Spleen (tissue), 11 donors: ENCODE measurements at regions not wholly inside any gene's neighbourhood (a gene's known extent, or its start where the extent isn't known, plus 50 kb on each side); places are given as distances from the start of the nearest gene placed in this dataset.

Experiments used
- DNase-seq: peaks from one replicate; pipeline ENCODE4 v3.0.0-alpha.2; 2020
- H3K27ac ChIP-seq, 8 donors: fragments of 200-600 bp; sonication (generic) in 7 of 8; 1 replicate in 4 of 8; 2 replicates in 4 of 8; pipeline versions ENCODE4 v1.5.0 to v1.8.0; 2016 to 2021; ENCODE audit warnings: inconsistent platforms in 4 of 8, mild to moderate bottlenecking in 4 of 8, moderate library complexity in 1 of 8
- H3K27me3 ChIP-seq, 7 donors: fragments of 200-600 bp; sonication (generic) in 6 of 7; replicated peaks in 1 of 7; 1 replicate in 4 of 7; 2 replicates in 3 of 7; pipeline versions ENCODE4 v1.5.0 to v1.8.0; 2016 to 2021; ENCODE audit warnings: inconsistent platforms in 3 of 7, mild to moderate bottlenecking in 1 of 7
- H3K36me3 ChIP-seq, 6 donors: fragments of 200-600 bp; sonication (generic) in 5 of 6; 1 replicate in 4 of 6; 2 replicates in 2 of 6; pipeline versions ENCODE4 v1.5.0 to v1.8.0; 2016 to 2021; ENCODE audit warnings: inconsistent platforms in 2 of 6
- H3K4me1 ChIP-seq, 6 donors: fragments of 200-600 bp; sonication (generic) in 5 of 6; 1 replicate in 3 of 6; 2 replicates in 3 of 6; pipeline versions ENCODE4 v1.5.0 to v1.8.0; 2016 to 2021; ENCODE audit warnings: inconsistent platforms in 3 of 6
- H3K4me3 ChIP-seq, 8 donors: fragments of 200-600 bp; sonication (generic) in 7 of 8; 1 replicate in 4 of 8; 2 replicates in 4 of 8; pipeline versions ENCODE4 v1.5.0 to v1.8.0; 2016 to 2021; ENCODE audit warnings: inconsistent platforms in 4 of 8, mild to moderate bottlenecking in 4 of 8, moderate library complexity in 2 of 8
- H3K9me3 ChIP-seq, 8 donors: fragments of 200-600 bp; sonication (generic) in 7 of 8; 1 replicate in 4 of 8; 2 replicates in 4 of 8; pipeline versions ENCODE4 v1.5.0 to v1.8.0; 2016 to 2021; ENCODE audit warnings: inconsistent platforms in 4 of 8
- POLR2A ChIP-seq, 3 donors: fragments of 450-650 bp; IDR thresholded peaks; one replicate each; pipeline ENCODE4 v1.5.1; 2017; ENCODE audit warnings: antibody characterized with exemption in 3 of 3, mild to moderate bottlenecking in 1 of 3
- POLR2AphosphoS5 ChIP-seq, 3 donors: sonication (generic); formaldehyde crosslinking; IDR thresholded peaks; one replicate each; pipeline ENCODE4 v1.5.1; 2017; ENCODE audit warnings: antibody characterized with exemption in 3 of 3
- WGBS, 5 donors: extraction: QIAGEN DNeasy Blood & Tissue Kit in 3 of 5; methylation state at CpG; one replicate each; pipeline versions ENCODE4 v1.1.5 to v1.1.7; 2013 to 2018; 5-methylcytosine and 5-hydroxymethylcytosine counted together
- intact Hi-C: fragments of 100-400 bp; cut with DNase I; formaldehyde crosslinking; loops from one replicate; pipeline ENCODE4 v1.15.0; 2023; ENCODE audit warnings: low total_unique reads
- TF ChIP-seq, protein P1 (sequence below), 11 experiments: fragments of 200-600 bp in 7 of 11; fragments of 450-650 bp in 4 of 11; sonication (generic) in 4 of 11; IDR thresholded peaks in 8 of 11; conservative IDR thresholded peaks in 3 of 11; 1 replicate in 7 of 11; 2 replicates in 4 of 11; pipeline versions ENCODE4 v1.4.0 to v1.8.0; 2016 to 2021; ENCODE audit warnings: antibody characterized with exemption in 11 of 11, inconsistent platforms in 4 of 11, mild to moderate bottlenecking in 1 of 11
- donor health status: healthy with polysubstance abuse.
- donor health status: DM: no; HTN: no; CAD: no; lungs with moderate emphysema.
- donor health status: DM: no; HTN: no; CAD: no.
- donor health status: Bipolar disorder and iron deficiency.
- donor health status: healthy.
- donor health status: DM: no; HTN: no; CAD: no.
- donor health status: DM: yes; HTN: yes; CAD: no.

DNA sequence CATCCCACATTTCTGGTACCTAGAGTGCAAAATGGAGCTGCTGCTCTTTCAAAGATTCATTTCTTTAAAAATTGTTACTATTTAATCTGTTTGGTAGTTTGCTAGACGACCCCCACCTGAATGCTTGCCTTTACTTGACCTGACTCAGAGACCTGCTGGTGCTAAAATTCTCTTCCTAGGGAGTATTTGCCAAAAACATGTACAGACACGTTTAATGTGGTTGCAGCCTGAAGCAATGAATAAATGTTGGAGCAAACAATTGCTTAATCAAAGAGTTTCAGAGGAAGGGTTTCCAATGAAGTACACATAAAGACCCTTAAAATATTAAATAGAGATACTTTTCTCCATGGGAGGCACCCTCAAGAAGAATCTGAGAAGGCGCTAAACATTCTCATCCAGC, 734.4 kb downstream of the CBLN2 start:
- TF ChIP-seq, protein P1, sequence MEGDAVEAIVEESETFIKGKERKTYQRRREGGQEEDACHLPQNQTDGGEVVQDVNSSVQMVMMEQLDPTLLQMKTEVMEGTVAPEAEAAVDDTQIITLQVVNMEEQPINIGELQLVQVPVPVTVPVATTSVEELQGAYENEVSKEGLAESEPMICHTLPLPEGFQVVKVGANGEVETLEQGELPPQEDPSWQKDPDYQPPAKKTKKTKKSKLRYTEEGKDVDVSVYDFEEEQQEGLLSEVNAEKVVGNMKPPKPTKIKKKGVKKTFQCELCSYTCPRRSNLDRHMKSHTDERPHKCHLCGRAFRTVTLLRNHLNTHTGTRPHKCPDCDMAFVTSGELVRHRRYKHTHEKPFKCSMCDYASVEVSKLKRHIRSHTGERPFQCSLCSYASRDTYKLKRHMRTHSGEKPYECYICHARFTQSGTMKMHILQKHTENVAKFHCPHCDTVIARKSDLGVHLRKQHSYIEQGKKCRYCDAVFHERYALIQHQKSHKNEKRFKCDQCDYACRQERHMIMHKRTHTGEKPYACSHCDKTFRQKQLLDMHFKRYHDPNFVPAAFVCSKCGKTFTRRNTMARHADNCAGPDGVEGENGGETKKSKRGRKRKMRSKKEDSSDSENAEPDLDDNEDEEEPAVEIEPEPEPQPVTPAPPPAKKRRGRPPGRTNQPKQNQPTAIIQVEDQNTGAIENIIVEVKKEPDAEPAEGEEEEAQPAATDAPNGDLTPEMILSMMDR (IDR thresholded peaks at IDR 0.05 in 8 of 11, conservative IDR thresholded peaks at IDR 0.05 in 3 of 11) = no peak
- no peak for TF ChIP-seq POLR2A (IDR thresholded peaks at IDR 0.05)
- TF ChIP-seq POLR2AphosphoS5 (IDR thresholded peaks at IDR 0.05) = no peak
- Histone ChIP-seq H3K27ac (no peak overlapping the region), H3K9me3 (peaks cover 0 to 19% (median 0%) of the 10 kb centered on the region in 8 donors), H3K4me3 (no peak overlapping the region), H3K36me3 (no peaks in the 10 kb centered on the region), H3K4me1 (no peaks in the 10 kb centered on the region), H3K27me3 (no peaks in the 10 kb centered on the region)
- intact Hi-C loops = no loop called here
- WGBS, 5 donors = 55 to 65% (median 60%) methylated on average over 3 of the region's 3 CpGs
- DNase-seq = no peak

DNA sequence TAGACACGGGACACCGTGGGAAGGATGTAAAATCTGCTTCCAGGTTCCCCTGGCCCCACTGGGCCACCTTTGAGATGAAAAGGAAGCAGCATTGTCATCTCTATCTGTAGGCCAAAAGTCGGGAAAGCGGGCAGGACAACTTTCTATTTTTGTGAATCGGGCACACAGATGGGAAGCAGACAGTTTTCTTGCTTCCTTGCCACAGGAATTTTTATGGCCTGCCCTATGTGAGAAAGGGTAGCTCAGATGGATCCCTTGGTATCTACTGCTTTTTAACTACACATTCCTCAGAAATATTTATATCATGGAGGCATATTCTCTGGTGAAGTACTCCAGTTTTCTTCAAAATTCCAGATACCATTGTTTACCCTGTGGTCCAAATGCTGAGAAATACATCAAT, 735.5 kb downstream of the CBLN2 start:
- Histone ChIP-seq H3K36me3 (no peaks in the 10 kb centered on the region), H3K27me3 (no peaks in the 10 kb centered on the region), H3K27ac (no peak overlapping the region), H3K9me3 (peaks cover 0 to 21% (median 0%) of the 10 kb centered on the region in 8 donors), H3K4me3 (no peak overlapping the region), H3K4me1 (no peaks in the 10 kb centered on the region)
- 53 to 73% (median 60%) methylated on average over 5 of the region's 5 CpGs for WGBS, 5 donors
- intact Hi-C loops = no loop called here
- no peak for TF ChIP-seq POLR2A (IDR thresholded peaks at IDR 0.05)
- no peak for TF ChIP-seq POLR2AphosphoS5 (IDR thresholded peaks at IDR 0.05)
- TF ChIP-seq, protein P1 (IDR thresholded peaks at IDR 0.05 in 8 of 11, conservative IDR thresholded peaks at IDR 0.05 in 3 of 11) = no peak
- no peak for DNase-seq

GRCh38 chr18:71807586-71807985, 736.6 kb downstream of the CBLN2 start:
- TF ChIP-seq POLR2AphosphoS5 (IDR thresholded peaks at IDR 0.05) (no peak), POLR2A (IDR thresholded peaks at IDR 0.05) (no peak)
- TF ChIP-seq, protein P1 (IDR thresholded peaks at IDR 0.05 in 8 of 11, conservative IDR thresholded peaks at IDR 0.05 in 3 of 11) = no peak
- 89 to 98% (median 92%) methylated on average over 1 of the region's 1 CpG for WGBS, 5 donors
- DNase-seq = no peak
- Histone ChIP-seq H3K36me3 (no peaks in the 10 kb centered on the region), H3K27me3 (no peaks in the 10 kb centered on the region), H3K4me1 (no peaks in the 10 kb centered on the region), H3K4me3 (no peak overlapping the region), H3K9me3 (peaks cover 0 to 19% (median 0%) of the 10 kb centered on the region in 8 donors), H3K27ac (no peak overlapping the region)
- intact Hi-C loops = no loop called here

DNA sequence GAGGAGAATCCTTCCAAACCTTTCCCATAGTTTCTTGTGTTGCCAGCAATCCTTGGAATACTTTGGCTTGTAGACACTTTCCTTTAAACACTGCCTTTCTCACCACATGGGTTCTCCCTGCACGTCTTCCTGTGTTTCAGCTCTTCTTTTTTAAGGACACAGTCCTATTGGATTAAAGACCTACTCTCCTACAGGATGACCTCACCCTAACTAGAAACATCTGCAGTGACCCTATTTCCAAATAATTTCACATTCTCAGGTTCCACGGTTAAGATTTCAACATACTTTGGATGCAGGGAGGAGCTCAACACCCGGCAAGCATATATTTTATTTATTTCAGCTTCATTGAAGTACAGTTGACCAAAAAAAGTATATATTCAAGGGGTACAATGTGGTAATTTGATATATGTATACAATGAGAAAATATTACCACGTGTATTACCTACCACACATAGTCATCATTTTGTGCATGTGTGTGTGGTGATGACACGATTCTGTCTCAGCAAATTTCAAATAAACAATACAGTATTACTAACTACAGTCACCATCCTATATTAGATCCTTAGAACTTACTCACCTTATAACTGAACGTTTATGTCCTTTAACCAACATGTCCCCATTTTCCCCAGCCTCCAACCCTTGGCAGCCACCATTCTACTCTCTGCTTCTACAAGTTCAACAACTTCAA, 745.0 kb downstream of the CBLN2 start:
- WGBS, 5 donors = 62 to 78% (median 71%) methylated on average over 6 of the region's 6 CpGs
- no peak overlapping the region for H3K4me3 ChIP-seq
- H3K9me3 ChIP-seq = peaks cover 0 to 1% (median 0%) of the 10 kb centered on the region in 8 donors
- DNase-seq = no peak
- no peaks in the 10 kb centered on the region for H3K4me1 ChIP-seq
- H3K36me3 ChIP-seq = no peaks in the 10 kb centered on the region
- no peak overlapping the region for H3K27ac ChIP-seq
- H3K27me3 ChIP-seq = no peaks in the 10 kb centered on the region
- intact Hi-C loops = no loop called here
- TF ChIP-seq, protein P1 (IDR thresholded peaks at IDR 0.05 in 8 of 11, conservative IDR thresholded peaks at IDR 0.05 in 3 of 11) = no peak
- TF ChIP-seq POLR2AphosphoS5 (IDR thresholded peaks at IDR 0.05) = no peak
- no peak for TF ChIP-seq POLR2A (IDR thresholded peaks at IDR 0.05)
